ENCODE measurements at regions not wholly inside any gene's neighbourhood (a gene's known extent, or its start where the extent isn't known, plus 50 kb on each side); places are given as distances from the start of the nearest gene placed in this dataset.
"Not testable (repeated sequence)": the region's sequence is repeated elsewhere in the genome, so short reads cannot be mapped to it uniquely, and the experiment has no call there.

DNA sequence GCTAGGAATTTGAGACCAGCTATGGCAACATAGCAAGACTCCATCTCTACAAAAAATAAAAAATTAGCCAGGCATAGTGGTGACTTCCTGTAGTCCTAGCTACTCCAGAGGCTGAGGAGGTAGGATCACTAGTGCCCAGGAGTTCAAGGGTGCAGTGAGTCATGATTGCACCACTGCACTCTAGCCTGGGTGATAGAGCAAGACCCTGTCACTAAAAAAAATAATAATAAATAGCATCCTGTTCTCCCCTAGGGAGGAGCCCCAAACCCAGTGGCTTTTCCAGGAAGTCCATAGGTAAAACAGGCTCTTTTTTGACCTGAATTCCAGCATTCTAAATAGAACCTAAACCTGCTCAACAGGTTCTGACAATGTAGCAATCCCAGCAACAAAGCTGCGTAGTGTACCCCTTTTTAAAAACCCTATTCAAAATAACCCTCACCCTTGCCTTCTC is 192.0 kb downstream of the ALDH8A1 start:
- no peak for TF ChIP-seq CTCF (IDR thresholded peaks at IDR 0.05; ENCODE audit: extremely low read depth, missing control alignments)
- no peak for DNase-seq (ENCODE audit: low spot score)

DNA sequence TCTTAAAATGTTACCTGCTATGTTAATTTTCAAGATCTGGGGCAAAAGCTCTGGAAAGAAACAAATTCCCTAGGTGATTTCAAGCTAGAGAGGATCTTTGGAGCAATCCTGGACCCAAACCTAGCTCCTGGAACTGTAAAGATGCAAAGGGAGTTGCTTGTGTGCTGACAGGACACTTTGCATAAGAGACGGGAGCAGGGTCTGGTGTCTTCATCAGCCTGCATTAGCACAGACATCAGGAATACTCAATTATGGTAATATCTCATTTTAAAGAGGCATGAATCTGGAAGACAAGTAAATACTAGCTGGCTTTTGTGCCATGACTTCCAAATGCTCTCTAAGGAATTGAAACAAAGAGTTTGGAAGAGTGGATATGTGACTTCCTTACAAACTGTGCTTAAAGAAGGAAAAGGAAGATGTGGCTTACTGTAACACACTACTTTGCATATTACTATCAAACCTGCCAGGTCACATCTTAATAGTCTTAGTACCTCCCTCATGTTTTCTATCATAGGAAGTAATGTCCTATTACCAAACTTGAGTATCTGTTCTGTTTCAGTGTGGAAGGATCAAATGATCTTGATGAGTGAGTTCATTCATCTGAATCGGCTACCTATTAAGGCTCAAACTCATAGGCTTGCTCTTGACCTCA is 193.4 kb downstream of the ALDH8A1 start:
- no peak for DNase-seq (ENCODE audit: low spot score)
- TF ChIP-seq CTCF (IDR thresholded peaks at IDR 0.05; ENCODE audit: extremely low read depth, missing control alignments), result no peak

- TF ChIP-seq CTCF (IDR thresholded peaks at IDR 0.05; ENCODE audit: extremely low read depth, missing control alignments), result no peak
- DNase-seq (ENCODE audit: low spot score), result no peak
Observed at GRCh38 chr6:134754013-134754690, 195.7 kb downstream of the ALDH8A1 start.

DNA sequence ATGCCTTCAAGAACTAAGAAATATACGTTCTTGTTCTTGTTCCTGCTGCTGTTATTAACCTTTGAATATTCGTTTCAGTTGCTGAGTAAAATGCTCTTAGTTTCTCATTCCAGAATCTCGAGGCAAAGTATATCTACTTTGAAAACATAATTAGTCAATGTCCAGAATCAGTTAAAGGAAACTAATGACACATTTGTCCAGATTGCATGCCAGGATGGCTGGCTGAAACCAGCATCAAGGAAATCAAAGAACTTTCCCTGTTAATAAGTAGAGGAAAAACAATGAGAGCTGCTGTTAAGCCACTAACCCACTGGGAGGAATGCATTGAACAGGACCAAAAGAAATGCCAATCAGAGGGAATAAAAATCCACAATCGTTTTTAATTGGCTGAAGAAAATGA is 196.9 kb downstream of the ALDH8A1 start:
- TF ChIP-seq CTCF (IDR thresholded peaks at IDR 0.05; ENCODE audit: extremely low read depth, missing control alignments), result no peak
- DNase-seq (ENCODE audit: low spot score), result no peak

- TF ChIP-seq CTCF (IDR thresholded peaks at IDR 0.05; ENCODE audit: extremely low read depth, missing control alignments), result no peak
Observed at GRCh38 chr6:134752445-134752844, 197.5 kb downstream of the ALDH8A1 start.

DNA sequence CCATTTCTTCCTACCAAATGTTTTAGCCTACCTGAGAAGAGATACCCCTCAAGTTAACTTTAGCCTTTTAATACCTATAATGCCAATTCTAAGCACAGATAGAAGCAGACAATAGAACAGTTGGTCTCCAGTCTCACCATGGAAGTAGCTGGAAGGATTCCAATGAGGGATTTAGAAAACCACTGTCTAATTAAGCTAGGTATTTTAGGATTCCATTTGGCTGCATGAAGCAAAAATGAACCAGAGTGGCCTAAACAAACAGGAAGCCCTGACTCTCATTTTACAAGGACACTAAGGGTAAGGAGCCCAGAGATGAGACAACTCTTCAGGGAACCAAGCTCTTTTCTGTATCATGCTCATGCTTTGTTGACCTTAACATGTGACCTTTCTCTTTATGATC is 199.2 kb downstream of the ALDH8A1 start:
- DNase-seq (ENCODE audit: low spot score), result no peak
- TF ChIP-seq CTCF (IDR thresholded peaks at IDR 0.05; ENCODE audit: extremely low read depth, missing control alignments), result no peak

More at GRCh38 chr6:134752445-134752844, 197.5 kb downstream of the ALDH8A1 start:
- no peak for DNase-seq (ENCODE audit: low spot score)

DNA sequence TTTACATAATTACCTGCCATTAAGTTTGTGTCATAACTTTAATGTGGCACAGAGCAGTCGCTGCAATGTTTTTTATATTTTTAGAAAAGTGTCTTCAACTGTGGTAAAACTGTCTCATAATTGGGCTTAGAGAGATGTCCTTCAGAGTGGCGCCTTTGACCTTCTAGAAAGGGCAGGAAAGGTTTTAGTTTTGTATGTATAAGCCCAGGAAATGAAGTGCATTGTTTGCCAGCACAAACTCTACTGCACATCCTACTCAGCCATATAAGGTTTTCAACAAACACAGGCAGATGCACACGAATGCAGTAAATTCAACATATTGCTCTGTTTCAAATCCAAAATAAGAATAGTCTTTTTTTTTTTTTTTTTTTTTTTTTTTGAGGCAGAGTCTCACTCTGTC is 201.4 kb downstream of the ALDH8A1 start:
- DNase-seq (ENCODE audit: low spot score), result no peak
- no peak for TF ChIP-seq CTCF (IDR thresholded peaks at IDR 0.05; ENCODE audit: extremely low read depth, missing control alignments)

DNA sequence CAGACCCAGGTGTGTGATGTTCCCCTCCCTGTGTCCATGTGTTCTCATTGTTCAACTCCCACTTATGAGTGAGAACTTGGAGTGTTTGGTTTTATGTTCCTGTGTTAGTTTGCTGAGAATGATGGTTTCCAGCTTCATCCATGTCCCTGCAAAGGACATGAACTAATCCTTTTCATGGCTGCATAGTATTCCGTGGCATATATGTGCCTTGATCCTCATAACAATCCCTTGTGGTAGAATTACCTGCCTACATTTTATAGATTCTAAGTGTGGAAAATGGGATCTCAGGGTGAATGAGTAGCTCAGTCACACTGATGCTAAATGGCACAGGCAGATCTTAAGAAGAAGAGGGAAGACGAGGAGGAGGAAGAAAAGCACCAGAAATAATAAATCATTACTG is 202.7 kb downstream of the ALDH8A1 start:
- not testable (repeated sequence) for DNase-seq (ENCODE audit: low spot score)
